ENCODE measurements at regions not wholly inside any gene's neighbourhood (a gene's known extent, or its start where the extent isn't known, plus 50 kb on each side); places are given as distances from the start of the nearest gene placed in this dataset.
A peak's percentile ranks its signal among the peaks of the same experiment; 100 is the strongest.

- intact Hi-C loops (cut with DNase I), result no loop called here
- Histone ChIP-seq H3K36me3 (no peaks in the 10 kb centered on the region), H3K27ac (peak overlapping the region; percentile 1 to 71 (median 62)), H3K9me3 (no peaks in the 10 kb centered on the region), H3K27me3 (peaks cover 0 to 27% (median 0%) of the 10 kb centered on the region in 4 donors), H3K4me1 (peaks cover 22 to 65% (median 25%) of the 10 kb centered on the region in 3 donors), H3K4me3 (no peak overlapping the region)
- 34% methylated on average over 8 of the region's 8 CpGs for WGBS, 2 donors
- no peak for DNase-seq
- TF ChIP-seq POLR2A (IDR thresholded peaks at IDR 0.05) (no peak), CTCF (IDR thresholded peaks at IDR 0.05) (no peak)
Observed at GRCh38 chr7:25944777-25945515, 207.1 kb upstream of the NFE2L3 start.

DNA sequence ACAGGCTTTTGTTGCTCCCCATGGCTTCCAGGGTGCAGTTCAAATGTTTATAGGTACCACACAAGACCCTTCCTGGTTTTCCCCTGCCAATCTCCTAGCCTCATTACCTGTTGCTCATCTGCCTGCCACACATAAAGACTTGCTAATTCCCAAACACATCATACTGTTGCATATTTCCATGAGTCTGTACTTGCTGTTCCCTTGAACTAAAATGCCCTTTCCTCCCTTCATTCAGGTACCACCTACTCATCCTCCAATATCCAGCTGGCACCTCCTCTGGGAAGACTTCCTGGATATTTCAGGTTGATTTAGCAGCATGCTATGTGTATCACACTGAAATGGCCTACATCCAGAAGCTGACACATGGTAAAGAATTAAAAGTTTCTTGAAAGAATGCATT lies 206.4 kb upstream of the NFE2L3 start:
- peaks cover 22 to 65% (median 31%) of the 10 kb centered on the region in 3 donors for H3K4me1 ChIP-seq
- H3K27ac ChIP-seq, result peak overlapping the region; percentile 1 to 71 (median 62)
- H3K36me3 ChIP-seq, result no peaks in the 10 kb centered on the region
- TF ChIP-seq POLR2A (IDR thresholded peaks at IDR 0.05), result no peak
- TF ChIP-seq CTCF (IDR thresholded peaks at IDR 0.05), result no peak
- H3K9me3 ChIP-seq, result no peaks in the 10 kb centered on the region
- intact Hi-C loops (cut with DNase I), result no loop called here
- DNase-seq, result no peak
- peaks cover 0 to 34% (median 0%) of the 10 kb centered on the region in 4 donors for H3K27me3 ChIP-seq
- H3K4me3 ChIP-seq, result no peak overlapping the region

- intact Hi-C loops (cut with DNase I), result no loop called here
- H3K27ac ChIP-seq, result no peak overlapping the region
- no peak for DNase-seq
- H3K9me3 ChIP-seq, result no peaks in the 10 kb centered on the region
- H3K36me3 ChIP-seq, result no peaks in the 10 kb centered on the region
- TF ChIP-seq POLR2A (IDR thresholded peaks at IDR 0.05) (no peak), CTCF (IDR thresholded peaks at IDR 0.05) (no peak)
- 85 to 91% methylated on average over 4 of the region's 4 CpGs for WGBS, 2 donors
- H3K27me3 ChIP-seq, result peaks cover 0 to 35% (median 0%) of the 10 kb centered on the region in 4 donors
- H3K4me1 ChIP-seq, result peaks cover 22 to 62% (median 32%) of the 10 kb centered on the region in 3 donors
- no peak overlapping the region for H3K4me3 ChIP-seq
Observed at GRCh38 chr7:25946181-25946580, 205.8 kb upstream of the NFE2L3 start.

DNA sequence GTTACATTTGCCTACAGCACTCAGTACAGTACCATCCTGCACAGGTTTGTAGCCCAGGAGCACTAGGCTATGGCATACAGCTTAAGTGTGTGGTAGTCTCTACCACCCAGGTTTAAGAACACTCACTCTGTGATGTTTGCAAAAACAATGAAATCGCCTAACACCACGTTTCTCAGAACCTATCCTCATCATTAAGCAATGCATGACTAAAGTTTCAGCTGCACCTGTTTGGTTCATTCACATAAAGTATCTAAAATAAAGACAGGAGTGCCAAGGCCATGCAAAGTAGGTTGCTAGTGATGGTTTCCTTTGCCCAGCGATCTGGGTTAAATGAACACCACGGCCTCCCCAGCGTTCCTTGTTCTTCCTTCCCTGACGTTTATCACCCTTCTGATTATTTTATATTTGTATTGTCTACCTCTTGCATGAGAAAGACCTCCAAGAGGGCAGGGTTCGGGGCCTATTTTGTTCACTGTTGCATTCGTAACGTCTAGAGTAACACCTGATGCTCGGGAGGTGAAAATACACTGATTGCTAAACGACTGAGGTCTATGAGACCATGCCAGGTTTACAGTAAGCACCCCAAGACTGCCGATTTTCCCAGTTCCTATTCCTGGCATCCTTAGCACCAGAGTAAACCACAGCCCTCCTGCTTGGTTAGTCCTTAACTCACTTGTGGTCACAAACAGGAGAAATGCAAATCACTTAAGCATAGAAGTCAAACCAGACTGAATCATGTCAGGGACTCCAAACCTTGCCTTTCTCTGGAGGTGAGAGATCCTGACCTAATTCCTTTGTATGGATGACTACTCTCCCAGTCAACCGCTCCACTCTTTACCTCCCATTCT lies 204.1 kb upstream of the NFE2L3 start:
- DNase-seq, result no peak
- no peak for TF ChIP-seq CTCF (IDR thresholded peaks at IDR 0.05)
- TF ChIP-seq POLR2A (IDR thresholded peaks at IDR 0.05), result no peak
- Histone ChIP-seq H3K9me3 (no peaks in the 10 kb centered on the region), H3K4me3 (no peak overlapping the region), H3K36me3 (no peaks in the 10 kb centered on the region), H3K27ac (no peak overlapping the region), H3K27me3 (peaks cover 0 to 28% (median 0%) of the 10 kb centered on the region in 4 donors), H3K4me1 (peaks cover 19 to 64% (median 32%) of the 10 kb centered on the region in 3 donors)
- 54 to 81% methylated on average over 13 of the region's 13 CpGs for WGBS, 2 donors
- intact Hi-C loops (cut with DNase I), result no loop called here
